Epithelial cell of esophagus (primary cell): ENCODE measurements at regions not wholly inside any gene's neighbourhood (a gene's known extent, or its start where the extent isn't known, plus 50 kb on each side); places are given as distances from the start of the nearest gene placed in this dataset.

ENCODE experiments used
- DNase-seq: peaks from one replicate; pipeline ENCODE4 v3.0.0; 2010; ENCODE audit warnings: low read depth
- H3K4me3 ChIP-seq: 2 replicates; pipeline ENCODE4 v1.5.1; 2011; ENCODE audit warnings: mild to moderate bottlenecking, low read length, control low read depth
- TF ChIP-seq, protein P1 (sequence below): IDR thresholded peaks from 2 replicates; pipeline ENCODE4 v1.5.1; 2011; ENCODE audit warnings: low read depth, mild to moderate bottlenecking, low read length, control low read depth, inconsistent platforms; ENCODE audit not compliant: insufficient read depth; ENCODE audit errors: missing control alignments

DNA sequence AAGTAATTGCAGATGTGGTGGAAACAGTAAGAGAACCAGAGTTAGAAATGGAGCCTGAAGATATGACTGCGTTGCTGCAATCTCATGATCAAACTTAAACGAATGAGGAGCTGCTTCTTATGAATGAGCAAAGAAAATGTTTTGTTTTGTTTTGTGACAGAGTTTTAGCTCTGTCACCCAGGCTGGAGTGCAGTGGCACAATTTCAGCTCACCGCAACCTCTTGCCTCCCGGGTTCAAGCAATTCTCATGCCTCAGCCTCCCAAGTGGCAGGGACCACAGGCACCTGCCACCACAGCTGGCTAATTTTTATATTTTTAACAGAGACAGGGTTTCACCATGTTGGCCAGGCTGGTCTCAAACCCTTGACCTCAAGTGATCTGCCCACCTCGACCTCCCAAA lies 53.3 kb upstream of the NFASC start:
- DNase-seq: no peak
- TF ChIP-seq, protein P1, sequence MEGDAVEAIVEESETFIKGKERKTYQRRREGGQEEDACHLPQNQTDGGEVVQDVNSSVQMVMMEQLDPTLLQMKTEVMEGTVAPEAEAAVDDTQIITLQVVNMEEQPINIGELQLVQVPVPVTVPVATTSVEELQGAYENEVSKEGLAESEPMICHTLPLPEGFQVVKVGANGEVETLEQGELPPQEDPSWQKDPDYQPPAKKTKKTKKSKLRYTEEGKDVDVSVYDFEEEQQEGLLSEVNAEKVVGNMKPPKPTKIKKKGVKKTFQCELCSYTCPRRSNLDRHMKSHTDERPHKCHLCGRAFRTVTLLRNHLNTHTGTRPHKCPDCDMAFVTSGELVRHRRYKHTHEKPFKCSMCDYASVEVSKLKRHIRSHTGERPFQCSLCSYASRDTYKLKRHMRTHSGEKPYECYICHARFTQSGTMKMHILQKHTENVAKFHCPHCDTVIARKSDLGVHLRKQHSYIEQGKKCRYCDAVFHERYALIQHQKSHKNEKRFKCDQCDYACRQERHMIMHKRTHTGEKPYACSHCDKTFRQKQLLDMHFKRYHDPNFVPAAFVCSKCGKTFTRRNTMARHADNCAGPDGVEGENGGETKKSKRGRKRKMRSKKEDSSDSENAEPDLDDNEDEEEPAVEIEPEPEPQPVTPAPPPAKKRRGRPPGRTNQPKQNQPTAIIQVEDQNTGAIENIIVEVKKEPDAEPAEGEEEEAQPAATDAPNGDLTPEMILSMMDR: no peak
- no peak overlapping the region for H3K4me3 ChIP-seq

DNA sequence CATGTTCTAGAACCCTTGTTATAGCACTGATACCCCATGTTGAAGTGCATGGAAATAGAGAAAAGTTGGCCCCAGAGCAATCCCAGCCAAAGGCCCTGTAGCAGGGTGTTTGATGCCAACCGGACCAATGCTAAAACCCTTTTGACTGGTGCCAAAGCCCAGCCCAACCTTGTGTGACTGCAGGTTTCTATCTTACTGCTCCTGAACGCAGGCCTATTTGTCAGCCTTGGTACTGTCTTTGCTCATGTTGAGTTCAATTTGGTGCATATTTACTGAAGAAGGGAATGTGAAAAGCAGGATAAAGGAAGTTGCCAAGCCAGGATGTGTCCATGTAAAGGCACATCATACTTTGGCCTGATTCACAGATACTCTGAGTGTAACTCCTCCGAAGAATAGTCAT lies 51.7 kb upstream of the NFASC start:
- no peak overlapping the region for H3K4me3 ChIP-seq

DNA sequence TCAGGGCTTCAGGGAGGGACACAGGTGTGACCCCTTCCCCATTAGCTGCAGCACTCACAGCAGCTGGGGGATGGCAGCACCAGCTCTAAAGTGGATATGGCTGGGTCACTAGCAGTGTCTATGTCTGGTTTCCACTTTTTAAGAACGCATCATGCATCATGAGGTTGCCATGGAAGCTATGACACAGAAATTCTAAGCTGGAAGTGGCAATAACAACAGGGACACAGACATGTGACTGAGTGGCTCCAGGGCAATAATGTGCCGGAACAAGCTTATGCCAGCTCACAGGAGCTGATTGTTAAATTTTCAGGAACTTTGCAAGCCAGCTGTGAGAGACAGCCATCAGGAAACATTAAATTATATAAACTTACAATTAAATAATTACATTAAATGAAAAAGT lies 51.2 kb upstream of the NFASC start:
- peak; percentile 61 for DNase-seq

More for the DNA sequence above, 51.7 kb upstream of the NFASC start:
- TF ChIP-seq, protein P1: no peak
- DNase-seq: no peak

More for the DNA sequence above, 51.2 kb upstream of the NFASC start:
- TF ChIP-seq, protein P1: no peak
- no peak overlapping the region for H3K4me3 ChIP-seq
